Effector CD8-positive, alpha-beta T cell (primary cell): ENCODE measurements at regions not wholly inside any gene's neighbourhood (a gene's known extent, or its start where the extent isn't known, plus 50 kb on each side); places are given as distances from the start of the nearest gene placed in this dataset.

Experiments
- DNase-seq: peaks from one replicate; lab custom pipeline; 2025; lab: John Stamatoyannopoulos, UW

GRCh38 chr2:239780236-239780994 is 244.7 kb downstream of the NDUFA10 start:
- DNase-seq = no peak

DNA sequence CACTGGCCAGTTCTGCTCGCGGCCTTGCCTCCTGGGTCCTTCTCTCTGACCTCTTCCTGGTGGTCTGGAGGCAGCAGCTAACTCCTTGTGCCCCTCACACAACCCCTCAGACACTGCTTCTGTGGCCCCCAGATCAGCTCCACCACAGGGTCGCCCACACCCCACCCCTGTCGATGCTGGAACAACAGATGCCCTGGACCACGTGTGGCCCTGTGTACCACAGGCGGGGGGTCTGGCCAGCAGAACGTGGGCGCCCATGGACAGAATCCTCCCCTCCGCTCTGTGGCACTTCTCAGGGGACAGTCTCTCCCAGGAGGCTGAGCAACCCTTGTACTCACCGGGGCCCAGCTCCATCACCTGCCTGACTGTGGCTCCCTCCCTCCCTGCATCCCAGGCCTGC is 245.6 kb downstream of the NDUFA10 start:
- DNase-seq = no peak

DNA sequence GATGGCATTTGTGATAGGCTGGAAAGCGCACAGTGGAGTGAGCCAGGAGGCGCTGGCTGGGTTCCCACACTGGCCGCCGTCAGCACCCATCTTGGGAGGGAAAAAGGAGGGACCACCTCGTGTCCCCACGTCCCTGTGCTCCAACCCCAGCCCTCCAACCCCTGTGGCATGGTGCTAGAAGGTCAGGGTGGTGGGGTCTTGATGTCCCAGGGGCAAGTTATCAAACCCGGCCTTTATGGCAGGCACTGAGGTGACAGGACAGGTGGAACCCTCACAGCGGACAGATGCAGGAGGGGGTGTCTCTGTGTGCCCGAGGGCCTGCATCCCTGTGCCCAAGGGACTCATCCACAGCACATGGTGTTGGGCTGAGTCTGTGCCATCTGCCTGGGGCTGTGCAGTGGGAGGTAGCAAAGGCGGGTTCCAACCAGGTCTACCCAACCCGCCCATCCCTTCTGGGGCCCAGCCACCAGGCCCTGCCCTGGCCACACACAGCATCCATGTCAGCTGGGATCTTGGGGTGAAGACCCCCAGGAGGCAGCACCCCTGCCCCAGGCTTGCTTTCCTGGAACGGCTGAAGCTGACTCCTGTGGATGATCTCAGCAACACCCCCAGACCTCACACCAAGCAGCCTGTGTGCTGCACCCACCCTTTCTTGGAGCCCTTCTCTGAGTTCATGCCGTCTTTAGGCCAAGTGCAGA is 246.1 kb downstream of the NDUFA10 start:
- no peak for DNase-seq

DNA sequence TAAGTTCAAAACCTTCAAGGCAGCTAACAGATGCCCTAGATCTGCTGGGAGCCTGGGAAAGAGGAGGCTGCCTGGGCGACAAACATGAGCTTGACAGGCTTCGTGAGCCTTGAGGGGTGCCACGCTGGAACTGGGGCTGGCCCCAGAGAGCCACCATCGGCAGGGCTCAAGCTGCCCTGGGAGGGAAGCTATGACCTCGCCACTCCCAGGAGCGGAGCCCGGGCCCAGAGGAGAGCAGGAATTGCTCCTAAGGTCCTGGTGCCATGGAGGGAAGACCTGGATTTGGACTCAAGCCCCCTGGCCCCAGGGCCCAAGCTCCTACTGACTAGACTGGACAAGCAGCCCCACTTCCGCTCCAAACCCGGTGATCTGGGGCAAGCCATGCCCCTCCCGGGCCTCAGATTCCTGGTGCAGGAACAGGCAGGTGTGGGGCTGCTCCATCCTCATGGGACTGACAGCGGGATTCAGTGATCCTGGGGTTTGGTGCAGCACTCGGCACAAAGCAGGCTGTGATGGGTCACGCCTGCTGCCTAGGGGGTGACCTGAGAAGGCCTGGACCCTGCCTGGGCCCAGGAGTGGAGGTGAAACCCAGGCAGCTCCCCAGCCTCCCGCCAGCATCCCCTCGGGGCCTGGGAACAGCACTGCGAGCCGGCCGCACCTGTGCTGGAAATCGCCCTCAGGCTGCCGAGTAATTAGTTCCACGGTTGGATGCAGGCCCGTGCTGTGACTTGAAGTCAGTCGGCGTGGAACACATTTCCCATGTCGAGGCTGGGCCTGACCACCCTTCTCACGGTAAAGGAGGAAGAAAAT is 246.9 kb downstream of the NDUFA10 start:
- DNase-seq = no peak

- DNase-seq = no peak
Observed at GRCh38 chr2:239777219-239777618, 247.9 kb downstream of the NDUFA10 start.

DNA sequence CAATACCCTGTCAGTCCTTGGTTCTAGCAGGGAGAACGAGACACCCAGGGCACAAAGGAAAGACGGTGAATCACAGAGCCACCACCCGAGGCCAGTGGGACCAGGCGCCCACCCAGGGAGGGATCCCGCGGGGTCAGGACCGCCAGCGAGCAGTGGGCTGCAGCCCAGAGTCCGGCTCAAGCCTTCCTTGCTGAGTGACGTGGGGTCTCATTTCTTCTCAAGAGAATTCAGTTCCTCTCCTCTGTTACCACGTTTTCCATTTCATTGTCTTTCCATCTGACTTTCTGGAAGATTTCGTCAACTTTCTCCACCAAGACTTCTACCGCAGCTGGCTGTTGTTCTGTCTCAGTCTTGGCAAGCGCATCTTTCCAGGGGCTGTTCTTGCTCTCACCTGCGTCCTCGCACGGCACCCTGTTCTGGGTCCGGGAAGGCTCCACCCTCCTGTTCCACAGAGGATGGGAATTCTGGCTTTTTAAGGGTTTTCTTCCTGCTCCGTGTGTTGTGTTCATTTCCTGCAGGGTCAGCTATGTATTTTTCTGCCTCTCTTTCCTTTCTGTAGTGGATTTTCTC is 248.6 kb downstream of the NDUFA10 start:
- DNase-seq = no peak

DNA sequence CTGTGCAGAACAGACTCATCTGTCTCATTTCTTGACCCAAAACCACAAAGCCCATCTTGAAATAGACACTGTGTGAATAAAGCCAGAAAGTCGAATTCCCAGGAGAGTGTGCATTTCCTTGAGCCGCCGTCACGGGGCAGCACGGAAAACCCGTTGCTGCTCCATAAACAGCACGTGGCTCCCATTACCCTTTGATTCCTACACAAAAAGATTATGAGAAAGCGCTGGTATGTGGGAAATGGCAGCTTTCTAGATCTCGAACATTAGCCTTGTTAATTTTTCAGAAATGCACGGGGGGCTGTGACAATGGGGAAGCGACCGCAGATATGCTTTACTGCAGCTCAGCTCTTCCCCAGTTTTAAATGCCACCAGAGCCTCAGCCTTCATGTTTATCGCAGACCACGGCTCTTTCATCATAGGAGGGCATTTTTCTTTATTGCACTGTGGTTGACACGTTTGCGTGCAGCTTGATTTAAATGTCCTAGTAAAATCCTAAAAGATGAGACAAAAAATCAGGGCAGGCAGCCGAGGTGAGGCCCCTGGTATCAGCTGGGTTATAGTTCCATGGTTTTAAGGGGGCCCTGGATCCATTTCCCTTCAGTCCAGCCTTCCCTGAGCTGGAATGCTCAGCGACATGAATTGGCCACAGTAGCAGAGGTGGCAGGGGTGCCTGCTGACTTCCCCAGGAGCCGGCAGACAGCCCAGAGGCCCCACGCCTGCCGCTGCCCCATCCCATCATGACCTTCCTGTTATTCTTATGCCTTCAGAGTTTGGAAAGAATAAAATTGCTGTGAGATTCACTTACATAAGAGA is 249.3 kb downstream of the NDUFA10 start:
- no peak for DNase-seq

DNA sequence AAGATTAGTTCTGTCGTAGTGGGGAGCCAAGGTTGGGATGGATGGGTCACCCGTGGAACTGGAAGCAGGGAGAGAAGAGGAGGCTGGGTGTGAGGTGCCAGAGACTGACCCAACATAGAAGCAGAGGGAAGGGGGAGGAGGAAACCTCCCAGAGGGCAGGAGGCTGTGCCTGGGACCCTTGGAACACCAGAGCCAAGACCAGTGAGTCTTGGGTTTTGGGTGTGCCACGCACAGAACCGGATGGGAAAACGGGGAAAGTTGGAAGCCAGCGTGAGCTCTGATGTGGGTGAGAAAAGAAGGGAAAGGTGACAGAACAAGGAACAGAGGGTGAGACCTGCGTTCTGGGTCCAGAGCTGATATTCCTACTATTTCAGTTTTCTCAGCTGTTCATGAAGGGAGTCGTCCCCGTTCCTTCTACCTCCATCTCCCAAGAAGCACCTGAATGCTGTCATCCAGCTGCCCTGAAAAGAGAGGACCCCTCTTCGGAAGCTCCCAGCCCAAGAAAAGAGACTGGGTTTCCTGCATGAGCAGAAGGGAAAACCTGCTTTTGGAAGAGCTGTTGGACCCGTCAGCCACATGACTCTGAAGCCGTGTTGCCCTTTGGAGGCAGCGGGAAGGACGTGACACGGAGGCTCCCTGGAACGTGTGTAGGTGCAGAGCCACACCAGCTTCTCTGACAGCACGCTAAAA is 250.1 kb downstream of the NDUFA10 start:
- DNase-seq = no peak

- DNase-seq = no peak
Observed at GRCh38 chr2:239774142-239774462, 251.0 kb downstream of the NDUFA10 start.

DNA sequence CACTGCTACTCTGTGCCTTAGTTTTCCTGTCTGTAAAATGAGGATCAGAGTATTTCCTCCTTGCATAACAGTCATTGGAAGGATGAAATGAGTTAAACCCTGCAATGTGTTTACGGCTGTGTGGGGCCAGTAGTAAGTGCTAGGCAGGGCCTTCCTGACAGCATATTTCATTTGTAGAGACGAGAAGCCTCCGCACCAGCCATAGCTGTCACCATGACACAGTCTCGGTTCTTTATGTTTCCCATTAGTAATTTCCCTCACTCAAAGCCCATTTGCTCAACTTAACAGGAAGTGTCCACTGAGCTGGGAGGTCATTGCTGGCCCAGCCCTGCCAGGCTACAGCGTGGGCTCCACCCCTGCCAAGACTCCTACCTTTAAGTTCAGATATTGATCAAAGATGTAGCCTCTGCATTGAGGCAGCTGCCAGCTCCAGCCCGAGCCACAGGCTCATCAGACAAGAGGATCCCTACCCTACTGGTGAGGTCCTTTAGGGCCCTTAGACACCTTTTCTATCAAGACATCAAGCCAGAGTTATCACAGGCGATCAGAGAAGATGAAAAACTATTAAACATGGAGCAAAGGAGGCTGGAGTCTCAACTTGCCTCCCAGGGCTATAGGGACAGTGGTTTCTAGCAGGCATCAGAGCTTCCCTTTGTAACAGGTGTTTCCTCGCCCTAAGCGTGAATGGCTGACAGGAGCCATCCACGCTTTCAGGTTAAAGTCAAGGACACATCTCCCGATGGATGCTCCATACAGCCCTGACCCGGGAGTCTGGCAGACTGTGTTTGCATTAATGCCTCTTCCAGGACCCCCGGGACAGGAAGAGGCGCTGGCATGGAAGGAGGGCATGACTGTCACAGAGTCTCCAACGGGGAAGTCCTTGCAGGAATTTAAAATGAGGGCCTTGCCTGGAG is 251.7 kb downstream of the NDUFA10 start:
- DNase-seq = no peak

DNA sequence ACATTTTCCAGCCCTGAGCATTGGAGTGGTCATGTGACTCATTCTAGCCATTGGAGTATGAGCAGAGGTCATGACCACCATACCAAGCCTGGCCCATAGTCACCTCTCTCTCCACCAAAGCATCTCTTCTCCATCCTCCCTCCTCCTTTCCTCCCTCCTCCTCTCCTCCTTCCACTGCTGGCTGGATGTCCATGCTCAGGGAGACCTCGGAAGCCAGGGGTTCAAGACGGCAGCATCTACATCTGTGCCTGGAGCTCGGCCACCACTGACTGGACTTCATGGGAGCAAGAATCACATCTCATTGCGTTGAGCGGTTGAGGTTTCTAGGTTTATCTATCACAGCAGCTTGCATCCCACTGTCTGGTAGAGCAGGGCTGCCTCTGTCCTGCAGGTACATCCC is 252.4 kb downstream of the NDUFA10 start:
- DNase-seq = no peak

GRCh38 chr2:239770246-239770639 is 254.9 kb downstream of the NDUFA10 start:
- no peak for DNase-seq

GRCh38 chr2:239769554-239770245 is 255.4 kb downstream of the NDUFA10 start:
- no peak for DNase-seq

GRCh38 chr2:239768907-239769553 is 256.1 kb downstream of the NDUFA10 start:
- DNase-seq = no peak

DNA sequence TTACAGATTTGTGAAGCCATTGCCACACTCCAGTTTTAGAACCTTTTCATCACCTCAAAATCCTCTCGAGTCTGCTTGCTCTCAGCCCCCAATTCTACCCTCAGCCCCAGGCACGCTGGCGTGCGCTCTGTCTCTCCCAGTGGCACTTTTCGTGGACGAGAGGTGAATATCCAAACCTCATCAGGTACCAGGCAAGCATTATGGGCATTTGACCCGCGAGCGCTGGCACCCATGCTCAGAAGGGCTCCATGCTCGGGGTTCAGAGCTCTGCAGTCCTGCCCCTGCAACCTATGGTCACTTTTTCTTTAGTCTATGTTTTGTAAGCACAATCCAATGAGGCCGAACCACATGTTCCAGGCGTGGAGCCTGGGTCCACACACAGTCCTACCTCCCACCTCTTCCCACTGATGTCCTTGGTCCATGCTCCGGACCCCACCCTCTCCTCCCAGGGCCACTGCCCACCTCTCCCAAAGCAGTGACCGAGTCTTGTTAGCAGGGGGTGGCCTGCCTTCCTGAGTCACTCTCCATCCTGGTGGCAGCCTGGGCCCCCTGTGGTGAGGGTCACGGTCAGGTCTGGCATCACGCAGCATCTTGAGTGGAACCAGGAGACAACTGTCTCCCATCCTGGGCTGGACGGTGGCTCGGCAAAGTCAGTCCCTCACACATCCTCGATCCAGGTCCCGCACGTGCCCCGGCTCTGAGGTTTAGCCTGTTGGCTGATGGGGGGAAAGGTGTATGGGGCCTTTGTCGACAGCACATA is 256.9 kb downstream of the NDUFA10 start:
- no peak for DNase-seq

- no peak for DNase-seq
Observed at GRCh38 chr2:239767021-239767905, 257.9 kb downstream of the NDUFA10 start.

GRCh38 chr2:239765911-239766310 is 259.2 kb downstream of the NDUFA10 start:
- no peak for DNase-seq
